ENCODE measurements at regions not wholly inside any gene's neighbourhood (a gene's known extent, or its start where the extent isn't known, plus 50 kb on each side); places are given as distances from the start of the nearest gene placed in this dataset.

GRCh38 chr16:65816556-65816955 is 549.9 kb upstream of the CDH5 start:
- Histone ChIP-seq H3K36me3 (ENCODE audit: control insufficient read depth in 2 of 4, insufficient read depth in 4 of 4, low read length in 3 of 4) (no peaks in the 10 kb centered on the region), H4K5ac (ENCODE audit: insufficient read length, low read depth, low read length) (peak overlapping the region; percentile 6), H3K56ac (replicated peaks; ENCODE audit: insufficient read length, low read depth, low read length) (no peak overlapping the region), H3K4me2 (ENCODE audit: insufficient read depth in 1 of 2, low read depth in 2 of 2, low read length in 2 of 2) (peak overlapping the region; percentile 54 to 62; a peak in 2 of 4 replicates), H3K4me3 (ENCODE audit: extremely low read depth in 1 of 4, insufficient read depth in 2 of 4, low read depth in 3 of 4, low read length in 4 of 4) (peak overlapping the region in 2 of 4 experiments; percentile 8 to 44; a peak in 2 of 8 replicates), H3K79me1 (ENCODE audit: low read depth, low read length) (no peaks in the 10 kb centered on the region), H3K23ac (ENCODE audit: insufficient read length) (no peak overlapping the region), H3K4me1 (replicated peaks in 1 of 4; ENCODE audit: control insufficient read depth in 3 of 4, insufficient read depth in 4 of 4, low read length in 3 of 4) (peaks cover 0 to 12% (median 6%) of the 10 kb centered on the region in 4 experiments; a peak in 5 of 7 replicates), H3K14ac (ENCODE audit: insufficient read length) (no peak overlapping the region), H3K27ac (ENCODE audit: low read depth, low read length) (no peak overlapping the region), H2BK15ac (ENCODE audit: low read length) (no peak overlapping the region), H2BK12ac (ENCODE audit: low read depth, low read length) (no peak overlapping the region), H2AFZ (ENCODE audit: low read length) (no peak overlapping the region), H3K23me2 (ENCODE audit: low read depth, low read length) (no peaks in the 10 kb centered on the region; the same call in 1 of the 2 replicates), H3K9ac (replicated peaks in 1 of 4; ENCODE audit: extremely low read depth in 1 of 4, low read depth in 3 of 4, low read length in 3 of 4) (no peak overlapping the region), H4K20me1 (replicated peaks in 1 of 2; ENCODE audit: control insufficient read depth in 1 of 2, insufficient read depth in 2 of 2, low read length in 2 of 2) (no peaks in the 10 kb centered on the region), H2BK20ac (ENCODE audit: low read length) (no peak overlapping the region), H4K91ac (replicated peaks; ENCODE audit: insufficient read length, low read length) (no peak overlapping the region), H2BK120ac (replicated peaks; ENCODE audit: low read depth, low read length) (no peak overlapping the region), H4K8ac (ENCODE audit: extremely low read depth, insufficient read depth, low read length) (no peak overlapping the region), H3K18ac (ENCODE audit: extremely low read depth, low read length) (peak overlapping the region; percentile 51; the same call in 1 of the 2 replicates), H2BK5ac (ENCODE audit: low read depth, low read length) (no peak overlapping the region; the same call in 1 of the 2 replicates), H3K9me3 (ENCODE audit: insufficient read depth in 2 of 2, low read depth in 1 of 2, low read length in 1 of 2) (no peaks in the 10 kb centered on the region), H3K27me3 (replicated peaks in 1 of 4; ENCODE audit: control insufficient read depth in 3 of 4, extremely low read depth in 1 of 4, insufficient read depth in 3 of 4, low read length in 3 of 4) (no peaks in the 10 kb centered on the region), H3K79me2 (ENCODE audit: control insufficient read depth in 1 of 2, insufficient read depth in 2 of 2, low read length in 2 of 2) (no peaks in the 10 kb centered on the region), H3K4ac (replicated peaks; ENCODE audit: insufficient read length, low read depth, low read length) (no peak overlapping the region), H2AK5ac (ENCODE audit: low read depth, low read length) (no peak overlapping the region)
- 88% methylated on average over 2 of the region's 2 CpGs; no CpG with 5 or more reads in 1 of the 2 experiments for WGBS, 2 experiments (ENCODE audit: extremely low coverage in 1 of 2, insufficient coverage in 1 of 2, insufficient read length in 1 of 2, insufficient replicate concordance in 2 of 2, low coverage in 1 of 2, low lambda C conversion rate in 2 of 2, missing lambda C conversion rate in 1 of 2)
- POLR2A ChIA-PET (ENCODE audit: partially characterized antibody): no interaction called here
- DNase-seq (ENCODE audit: low read depth in 1 of 2, low spot score in 2 of 2) (no peak), FAIRE-seq (no peak)
- CTCF ChIA-PET (ENCODE audit: partially characterized antibody): no interaction called here
- TF ChIP-seq CTCF (IDR thresholded peaks at IDR 0.05; ENCODE audit: control extremely low read depth in 1 of 3, insufficient read depth in 1 of 3, low read depth in 1 of 3, low read length in 3 of 3) (no peak), SIRT6 (IDR thresholded peaks at IDR 0.05; ENCODE audit: low read length) (no peak), EZH2 (IDR thresholded peaks at IDR 0.05; ENCODE audit: low read depth, low read length, severe bottlenecking) (no peak), NRF1 (IDR thresholded peaks at IDR 0.05; ENCODE audit: low read depth, low read length) (no peak), POLR2AphosphoS5 (IDR thresholded peaks at IDR 0.05; ENCODE audit: low read depth, low read length) (no peak), HDAC6 (IDR thresholded peaks at IDR 0.05; ENCODE audit: low read depth, low read length) (no peak), CBX8 (IDR thresholded peaks at IDR 0.05; ENCODE audit: borderline replicate concordance, low read depth, low read length) (no peak), RXRA (IDR thresholded peaks at IDR 0.05; ENCODE audit: insufficient read depth, low read depth, low read length) (no peak), EGR1 (IDR thresholded peaks at IDR 0.05; ENCODE audit: borderline replicate concordance, low read depth, low read length) (no peak), SP1 (IDR thresholded peaks at IDR 0.05; ENCODE audit: low read depth, low read length) (no peak), SP2 (IDR thresholded peaks at IDR 0.05; ENCODE audit: low read length) (no peak), SRF (IDR thresholded peaks at IDR 0.05; ENCODE audit: low read depth, low read length) (no peak)

Measured in H1 (cell line).